ENCODE measurements at regions not wholly inside any gene's neighbourhood (a gene's known extent, or its start where the extent isn't known, plus 50 kb on each side); places are given as distances from the start of the nearest gene placed in this dataset.

DNA sequence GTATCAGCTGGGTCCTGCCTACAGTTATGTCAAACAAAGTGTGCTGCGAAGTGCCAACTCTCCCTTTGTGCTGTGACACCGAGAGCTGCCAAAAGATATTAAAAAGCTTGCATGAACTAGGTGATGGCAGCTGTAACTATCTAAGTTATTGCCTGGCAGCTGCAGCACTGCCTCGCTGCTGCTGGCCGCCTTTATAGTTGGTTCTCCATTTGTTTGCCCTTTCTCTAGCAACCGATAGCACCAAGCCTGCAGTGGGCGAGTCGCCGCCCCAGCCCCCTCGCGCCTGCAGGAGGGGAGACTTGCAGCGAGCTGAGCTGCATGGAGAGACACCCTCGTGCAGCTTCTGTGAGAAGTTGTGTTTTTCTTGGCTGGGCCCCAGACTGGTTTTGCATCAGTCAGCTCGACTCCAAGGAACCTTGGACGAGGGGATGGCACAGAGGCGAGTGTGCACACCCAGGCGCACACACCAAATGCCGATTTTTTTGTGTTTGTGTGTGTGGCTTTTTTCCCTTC is 330.6 kb downstream of the RPS6KC1 start:
- no peak for DNase-seq (ENCODE audit: low spot score)
- TF ChIP-seq, protein P1, sequence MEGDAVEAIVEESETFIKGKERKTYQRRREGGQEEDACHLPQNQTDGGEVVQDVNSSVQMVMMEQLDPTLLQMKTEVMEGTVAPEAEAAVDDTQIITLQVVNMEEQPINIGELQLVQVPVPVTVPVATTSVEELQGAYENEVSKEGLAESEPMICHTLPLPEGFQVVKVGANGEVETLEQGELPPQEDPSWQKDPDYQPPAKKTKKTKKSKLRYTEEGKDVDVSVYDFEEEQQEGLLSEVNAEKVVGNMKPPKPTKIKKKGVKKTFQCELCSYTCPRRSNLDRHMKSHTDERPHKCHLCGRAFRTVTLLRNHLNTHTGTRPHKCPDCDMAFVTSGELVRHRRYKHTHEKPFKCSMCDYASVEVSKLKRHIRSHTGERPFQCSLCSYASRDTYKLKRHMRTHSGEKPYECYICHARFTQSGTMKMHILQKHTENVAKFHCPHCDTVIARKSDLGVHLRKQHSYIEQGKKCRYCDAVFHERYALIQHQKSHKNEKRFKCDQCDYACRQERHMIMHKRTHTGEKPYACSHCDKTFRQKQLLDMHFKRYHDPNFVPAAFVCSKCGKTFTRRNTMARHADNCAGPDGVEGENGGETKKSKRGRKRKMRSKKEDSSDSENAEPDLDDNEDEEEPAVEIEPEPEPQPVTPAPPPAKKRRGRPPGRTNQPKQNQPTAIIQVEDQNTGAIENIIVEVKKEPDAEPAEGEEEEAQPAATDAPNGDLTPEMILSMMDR (IDR thresholded peaks at IDR 0.05; ENCODE audit: extremely low read depth, insufficient read depth, missing control alignments), result no peak
- in situ Hi-C loops (cut with MboI; ENCODE audit: low pct_unique_long_range_greater_than_20kb, low sequenced_read_pairs, unreplicated experiment), result no loop called here

DNA sequence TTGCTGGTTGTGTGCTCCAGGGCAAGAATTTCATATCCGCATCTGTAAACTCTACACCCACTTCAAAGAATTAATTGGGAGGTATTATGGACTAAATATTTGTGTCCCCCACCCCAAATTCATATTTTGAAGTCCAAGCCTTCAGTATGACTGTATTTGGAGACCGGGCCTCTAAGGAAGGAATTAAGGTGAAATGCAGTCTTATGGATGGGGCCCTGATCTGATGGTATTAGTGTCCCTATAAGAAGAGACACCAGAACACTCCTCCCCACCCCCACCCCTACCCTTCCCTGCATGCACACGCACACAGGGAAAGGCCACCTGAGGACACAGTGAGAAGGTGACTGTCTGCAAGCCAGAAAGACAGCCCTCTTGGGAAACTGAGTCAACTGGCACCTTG is 332.4 kb downstream of the RPS6KC1 start:
- TF ChIP-seq, protein P1 (IDR thresholded peaks at IDR 0.05; ENCODE audit: extremely low read depth, insufficient read depth, missing control alignments), result no peak
- DNase-seq (ENCODE audit: low spot score), result no peak
- in situ Hi-C loops (cut with MboI; ENCODE audit: low pct_unique_long_range_greater_than_20kb, low sequenced_read_pairs, unreplicated experiment), result no loop called here

DNA sequence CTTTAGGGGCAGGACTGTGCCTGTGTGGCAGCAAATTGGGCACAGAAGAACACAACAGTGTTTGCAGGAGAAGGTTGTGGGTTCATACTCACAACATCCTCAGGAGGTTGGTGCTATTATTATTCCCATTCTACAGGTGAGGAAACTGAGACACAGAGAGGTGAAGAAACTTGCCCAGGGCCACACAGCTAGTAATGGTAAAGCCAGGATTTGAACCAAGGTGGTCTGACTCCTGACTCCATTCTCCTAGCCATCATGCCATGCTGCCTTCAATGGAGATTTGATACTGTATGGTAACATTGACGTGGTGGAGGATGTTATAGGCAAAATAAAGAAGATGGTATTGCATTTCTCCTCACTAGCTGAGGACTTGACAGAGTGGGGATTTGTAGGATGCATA is 334.2 kb downstream of the RPS6KC1 start:
- no peak for DNase-seq (ENCODE audit: low spot score)
- in situ Hi-C loops (cut with MboI; ENCODE audit: low pct_unique_long_range_greater_than_20kb, low sequenced_read_pairs, unreplicated experiment), result no loop called here
- TF ChIP-seq, protein P1 (IDR thresholded peaks at IDR 0.05; ENCODE audit: extremely low read depth, insufficient read depth, missing control alignments), result no peak

DNA sequence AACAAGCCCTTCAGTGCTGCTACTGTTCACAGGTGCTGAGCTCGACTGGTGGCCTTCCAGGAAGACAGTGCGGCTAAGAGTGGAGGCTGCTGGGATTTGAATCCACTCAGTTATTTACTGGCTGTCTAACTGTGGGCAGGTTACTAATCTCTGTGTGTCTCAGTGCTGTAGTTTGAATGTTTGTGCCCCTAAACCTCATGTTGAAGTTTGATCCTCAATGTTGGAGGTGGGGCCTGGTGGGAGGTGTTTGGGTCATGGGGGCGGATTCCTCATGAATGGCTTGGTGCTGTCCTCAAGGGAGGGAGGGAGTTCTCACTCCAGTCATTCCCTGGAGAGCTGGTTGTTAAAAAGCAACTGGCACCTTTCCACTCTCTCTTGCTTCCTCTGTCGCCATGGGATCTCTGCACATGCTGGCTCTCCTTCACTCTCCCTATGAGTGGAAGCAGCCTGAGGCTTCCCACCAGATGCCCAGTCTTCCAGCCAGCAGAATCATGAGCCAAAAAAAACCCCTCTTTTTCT is 334.8 kb downstream of the RPS6KC1 start:
- no peak for DNase-seq (ENCODE audit: low spot score)
- in situ Hi-C loops (cut with MboI; ENCODE audit: low pct_unique_long_range_greater_than_20kb, low sequenced_read_pairs, unreplicated experiment), result no loop called here
- TF ChIP-seq, protein P1 (IDR thresholded peaks at IDR 0.05; ENCODE audit: extremely low read depth, insufficient read depth, missing control alignments), result no peak

DNA sequence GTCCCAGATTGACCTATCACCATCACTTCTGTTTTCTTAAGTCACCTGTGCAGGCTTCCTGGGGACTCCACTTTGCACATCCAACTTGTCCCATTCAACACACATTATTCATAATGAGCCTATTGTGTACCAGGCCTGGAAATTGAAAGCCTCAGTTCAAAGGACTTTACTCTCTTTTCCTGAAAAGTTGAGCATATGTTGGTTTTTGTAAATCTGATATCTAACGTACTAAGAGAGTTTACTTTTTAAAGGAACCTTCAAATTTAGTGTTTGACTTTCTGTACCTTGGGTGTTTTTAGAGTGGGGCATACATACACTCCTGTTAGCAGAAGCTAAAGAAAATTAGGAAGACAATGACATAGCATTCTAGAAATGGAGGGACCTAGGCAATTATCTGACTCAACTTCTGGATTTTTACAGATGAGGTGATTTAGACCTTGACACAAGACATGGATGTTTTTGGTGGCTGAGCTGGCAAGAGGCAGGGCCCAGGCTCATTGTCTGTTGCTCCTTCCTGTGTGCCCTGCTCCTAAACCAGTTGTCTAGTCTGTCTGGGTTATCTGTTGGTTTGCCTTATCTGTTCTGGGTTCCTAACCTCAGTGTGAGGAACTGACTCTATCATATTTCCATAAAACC is 336.5 kb downstream of the RPS6KC1 start:
- in situ Hi-C loops (cut with MboI; ENCODE audit: low pct_unique_long_range_greater_than_20kb, low sequenced_read_pairs, unreplicated experiment), result no loop called here
- TF ChIP-seq, protein P1 (IDR thresholded peaks at IDR 0.05; ENCODE audit: extremely low read depth, insufficient read depth, missing control alignments), result no peak
- no peak for DNase-seq (ENCODE audit: low spot score)

DNA sequence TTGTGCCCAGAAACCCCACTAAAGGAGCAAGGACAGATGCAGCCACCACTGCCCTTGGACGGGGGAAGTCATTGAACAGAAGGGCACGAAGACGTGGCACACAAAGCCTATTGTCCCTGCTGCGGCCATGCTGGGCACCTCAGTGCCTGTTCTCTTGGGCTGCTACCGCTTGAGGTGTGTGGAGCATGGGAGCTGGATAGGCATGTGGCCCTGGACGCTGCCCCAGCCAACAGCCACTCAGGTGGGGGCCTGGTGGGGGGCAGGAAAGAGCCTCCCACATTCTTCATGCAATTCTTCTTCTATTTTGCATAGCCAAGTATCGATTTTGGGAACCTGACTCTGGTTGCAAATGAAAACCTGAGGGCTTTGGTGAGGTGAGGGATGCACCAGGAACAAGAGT is 337.2 kb downstream of the RPS6KC1 start:
- in situ Hi-C loops (cut with MboI; ENCODE audit: low pct_unique_long_range_greater_than_20kb, low sequenced_read_pairs, unreplicated experiment), result no loop called here
- TF ChIP-seq, protein P1 (IDR thresholded peaks at IDR 0.05; ENCODE audit: extremely low read depth, insufficient read depth, missing control alignments), result no peak
- no peak for DNase-seq (ENCODE audit: low spot score)
